ENCODE measurements at regions not wholly inside any gene's neighbourhood (a gene's known extent, or its start where the extent isn't known, plus 50 kb on each side); places are given as distances from the start of the nearest gene placed in this dataset.

DNA sequence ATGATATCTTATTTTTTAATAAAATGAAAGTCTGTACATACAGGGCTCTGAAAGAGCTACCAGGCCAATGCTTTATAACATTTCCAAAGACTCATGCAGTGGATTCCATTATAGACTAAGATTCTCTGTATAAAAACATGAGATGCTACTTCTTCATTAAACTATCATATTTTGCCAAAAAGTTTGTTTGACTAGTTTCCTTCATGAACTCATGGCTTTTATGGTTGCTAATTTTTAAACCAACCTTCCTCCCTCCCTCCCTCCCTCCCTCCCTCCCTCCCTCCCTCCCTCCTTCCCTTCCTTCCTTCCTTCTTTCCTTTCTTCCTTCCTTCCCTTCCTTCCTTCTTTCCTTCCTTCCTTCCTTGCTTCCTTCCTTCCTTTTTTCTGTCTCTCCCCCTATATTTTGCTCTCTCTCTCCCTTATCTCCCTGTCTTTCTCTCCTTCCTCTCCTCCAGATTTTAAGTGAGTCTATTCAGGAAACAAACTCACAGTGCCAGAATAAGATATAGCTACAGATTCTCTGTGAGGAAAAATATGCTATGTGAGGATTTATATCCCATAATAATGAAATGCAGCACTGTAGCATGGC, 961.5 kb upstream of the ZEB2 start:
- TF ChIP-seq, protein P1, sequence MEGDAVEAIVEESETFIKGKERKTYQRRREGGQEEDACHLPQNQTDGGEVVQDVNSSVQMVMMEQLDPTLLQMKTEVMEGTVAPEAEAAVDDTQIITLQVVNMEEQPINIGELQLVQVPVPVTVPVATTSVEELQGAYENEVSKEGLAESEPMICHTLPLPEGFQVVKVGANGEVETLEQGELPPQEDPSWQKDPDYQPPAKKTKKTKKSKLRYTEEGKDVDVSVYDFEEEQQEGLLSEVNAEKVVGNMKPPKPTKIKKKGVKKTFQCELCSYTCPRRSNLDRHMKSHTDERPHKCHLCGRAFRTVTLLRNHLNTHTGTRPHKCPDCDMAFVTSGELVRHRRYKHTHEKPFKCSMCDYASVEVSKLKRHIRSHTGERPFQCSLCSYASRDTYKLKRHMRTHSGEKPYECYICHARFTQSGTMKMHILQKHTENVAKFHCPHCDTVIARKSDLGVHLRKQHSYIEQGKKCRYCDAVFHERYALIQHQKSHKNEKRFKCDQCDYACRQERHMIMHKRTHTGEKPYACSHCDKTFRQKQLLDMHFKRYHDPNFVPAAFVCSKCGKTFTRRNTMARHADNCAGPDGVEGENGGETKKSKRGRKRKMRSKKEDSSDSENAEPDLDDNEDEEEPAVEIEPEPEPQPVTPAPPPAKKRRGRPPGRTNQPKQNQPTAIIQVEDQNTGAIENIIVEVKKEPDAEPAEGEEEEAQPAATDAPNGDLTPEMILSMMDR (IDR thresholded peaks at IDR 0.05), result no peak
- TF ChIP-seq POLR2A (IDR thresholded peaks at IDR 0.05), result no peak
